Keratinocyte (primary cell): ENCODE measurements at regions not wholly inside any gene's neighbourhood (a gene's known extent, or its start where the extent isn't known, plus 50 kb on each side); places are given as distances from the start of the nearest gene placed in this dataset.

Experiments
- CTCF ChIP-seq, 3 experiments: IDR thresholded peaks in 1 of 3; conservative IDR thresholded peaks in 1 of 3; optimal IDR thresholded peaks in 1 of 3; 2 replicates in 2 of 3; 3 replicates in 1 of 3; pipeline versions ENCODE3 to v1.5.1; 2011; ENCODE audit warnings: low read length in 3 of 3, mild to moderate bottlenecking in 3 of 3, moderate library complexity in 2 of 3, control low read depth in 1 of 3, inconsistent platforms in 1 of 3; ENCODE audit not compliant: insufficient read depth in 2 of 3; ENCODE audit errors: extremely low read depth in 1 of 3
- EZH2 ChIP-seq: IDR thresholded peaks from one replicate; pipeline ENCODE4 v1.6.1; 2012; ENCODE audit warnings: inconsistent platforms, mild to moderate bottlenecking, low read length, moderate library complexity

DNA sequence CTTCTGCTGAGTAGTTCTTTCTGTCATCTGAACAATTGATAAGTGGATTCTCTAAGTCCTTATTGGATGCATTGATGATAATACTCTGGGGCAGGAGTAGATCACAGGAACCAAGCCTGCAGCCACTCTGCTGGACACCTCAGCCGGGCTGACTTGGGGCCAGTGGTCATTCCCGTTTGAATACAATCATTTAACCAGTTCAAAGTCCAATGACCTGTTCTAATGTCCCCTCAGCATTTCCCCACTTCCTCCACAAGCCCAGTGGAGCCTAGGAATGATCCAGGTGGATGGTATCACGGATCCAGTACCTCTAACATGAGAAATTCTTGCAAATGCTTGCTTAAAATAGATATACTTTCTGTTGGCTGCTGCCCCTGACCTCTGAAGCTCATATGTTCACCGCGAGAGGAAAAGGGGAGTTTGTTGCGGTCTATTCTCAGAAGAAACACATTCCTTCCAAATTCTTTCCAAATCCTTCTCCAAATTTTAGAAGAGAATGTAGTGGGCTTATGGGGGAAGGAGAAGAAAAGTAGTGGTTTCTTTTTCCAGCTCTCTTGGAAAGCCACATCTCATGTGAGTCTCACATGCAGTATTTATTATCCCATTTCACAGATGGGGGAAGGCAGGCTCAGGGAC, 170.9 kb downstream of the INHBB start:
- TF ChIP-seq CTCF (optimal IDR thresholded peaks at IDR 0.05 in 1 of 3, IDR thresholded peaks at IDR 0.05 in 1 of 3, conservative IDR thresholded peaks at IDR 0.05 in 1 of 3; ENCODE audit: extremely low read depth in 1 of 3, insufficient read depth in 2 of 3, low read length in 3 of 3) (no peak), EZH2 (no peak)
